HAP-1 (cell line): ENCODE measurements at regions not wholly inside any gene's neighbourhood (a gene's known extent, or its start where the extent isn't known, plus 50 kb on each side); places are given as distances from the start of the nearest gene placed in this dataset.

Experiments
- DNase-seq, 2 experiments: peaks; one replicate each; pipeline ENCODE4 v3.0.0-alpha.2; 2016 to 2020; ENCODE audit warnings: low spot score in 2 of 2
- H3K27me3 ChIP-seq: fragments of 250-450 bp; sonication (Bioruptor Pico); 2 replicates; pipeline ENCODE4 v1.5.1; 2020; ENCODE audit warnings: low read depth, mild to moderate bottlenecking, moderate library complexity
- H3K36me3 ChIP-seq: fragments of 250-450 bp; sonication (Bioruptor Pico); replicated peaks from 2 replicates; pipeline ENCODE4 v1.5.1; 2020; ENCODE audit warnings: mild to moderate bottlenecking
- H3K4me1 ChIP-seq: fragments of 250-450 bp; sonication (Bioruptor Pico); 2 replicates; pipeline ENCODE4 v1.5.1; 2020; ENCODE audit warnings: mild to moderate bottlenecking
- H3K4me3 ChIP-seq: fragments of 250-450 bp; sonication (Bioruptor Pico); 2 replicates; pipeline ENCODE4 v1.5.1; 2020; ENCODE audit warnings: mild to moderate bottlenecking, moderate library complexity
- H3K9me3 ChIP-seq: fragments of 250-450 bp; sonication (Bioruptor Pico); 2 replicates; pipeline ENCODE4 v1.5.1; 2020; ENCODE audit warnings: mild to moderate bottlenecking, moderate library complexity
- in situ Hi-C: fragments of 300-500 bp; cut with MboI; formaldehyde crosslinking; loops from 3 replicates; pipeline ENCODE4 v1.14.3; 2020; ENCODE audit warnings: low sequenced_read_pairs, inconsistent platforms, mixed read lengths

GRCh38 chr1:81563632-81564031 lies 237.1 kb upstream of the ADGRL2 start:
- DNase-seq: no peak
- in situ Hi-C loops: no loop called here

GRCh38 chr1:81562934-81563333 lies 237.8 kb upstream of the ADGRL2 start:
- in situ Hi-C loops: no loop called here
- Histone ChIP-seq H3K4me3 (no peak overlapping the region), H3K36me3 (no peaks in the 10 kb centered on the region), H3K27me3 (no peaks in the 10 kb centered on the region), H3K9me3 (no peaks in the 10 kb centered on the region), H3K4me1 (0 out of 2 replicates have a peak, but pooled peaks cover 5% of the 10 kb centered on the region)
- DNase-seq: no peak

More at GRCh38 chr1:81563632-81564031, 237.1 kb upstream of the ADGRL2 start:
- Histone ChIP-seq H3K4me1 (0 out of 2 replicates have a peak, but pooled peaks cover 5% of the 10 kb centered on the region), H3K36me3 (no peaks in the 10 kb centered on the region), H3K9me3 (no peaks in the 10 kb centered on the region), H3K4me3 (no peak overlapping the region), H3K27me3 (no peaks in the 10 kb centered on the region)

- in situ Hi-C loops: no loop called here
- Histone ChIP-seq H3K4me1 (0 out of 2 replicates have a peak, but pooled peaks cover 5% of the 10 kb centered on the region), H3K9me3 (no peaks in the 10 kb centered on the region), H3K27me3 (no peaks in the 10 kb centered on the region), H3K4me3 (no peak overlapping the region), H3K36me3 (no peaks in the 10 kb centered on the region)
- DNase-seq: no peak
Measured at GRCh38 chr1:81560629-81561028, 240.1 kb upstream of the ADGRL2 start.

- DNase-seq: no peak
- Histone ChIP-seq H3K27me3 (no peaks in the 10 kb centered on the region), H3K4me1 (0 out of 2 replicates have a peak, but pooled peaks cover 5% of the 10 kb centered on the region), H3K4me3 (no peak overlapping the region), H3K9me3 (no peaks in the 10 kb centered on the region), H3K36me3 (no peaks in the 10 kb centered on the region)
- in situ Hi-C loops: no loop called here
Measured at GRCh38 chr1:81559662-81560350, 240.9 kb upstream of the ADGRL2 start.

GRCh38 chr1:81558291-81559076 lies 242.2 kb upstream of the ADGRL2 start:
- Histone ChIP-seq H3K27me3 (no peaks in the 10 kb centered on the region), H3K4me3 (no peak overlapping the region), H3K36me3 (no peaks in the 10 kb centered on the region), H3K4me1 (0 out of 2 replicates have a peak, but pooled peaks cover 5% of the 10 kb centered on the region), H3K9me3 (no peaks in the 10 kb centered on the region)
- DNase-seq: no peak
- in situ Hi-C loops: no loop called here

GRCh38 chr1:81556968-81557367 lies 243.8 kb upstream of the ADGRL2 start:
- no peaks in the 10 kb centered on the region for H3K9me3 ChIP-seq
- no peak overlapping the region for H3K4me3 ChIP-seq
- in situ Hi-C loops: no loop called here
- H3K4me1 ChIP-seq: no peaks in the 10 kb centered on the region
- H3K36me3 ChIP-seq: no peaks in the 10 kb centered on the region
- H3K27me3 ChIP-seq: no peaks in the 10 kb centered on the region
- no peak for DNase-seq

GRCh38 chr1:81554534-81554933 lies 246.2 kb upstream of the ADGRL2 start:
- Histone ChIP-seq H3K27me3 (no peaks in the 10 kb centered on the region), H3K9me3 (no peaks in the 10 kb centered on the region), H3K36me3 (no peaks in the 10 kb centered on the region), H3K4me3 (no peak overlapping the region), H3K4me1 (no peaks in the 10 kb centered on the region)
- no peak for DNase-seq
- in situ Hi-C loops: no loop called here

GRCh38 chr1:81554108-81554507 lies 246.6 kb upstream of the ADGRL2 start:
- H3K4me1 ChIP-seq: peaks cover 4% of the 10 kb centered on the region
- no peaks in the 10 kb centered on the region for H3K9me3 ChIP-seq
- H3K27me3 ChIP-seq: no peaks in the 10 kb centered on the region
- H3K36me3 ChIP-seq: no peaks in the 10 kb centered on the region
- DNase-seq: no peak
- in situ Hi-C loops: no loop called here
- no peak overlapping the region for H3K4me3 ChIP-seq

- no peaks in the 10 kb centered on the region for H3K9me3 ChIP-seq
- no peak for DNase-seq
- in situ Hi-C loops: no loop called here
- no peaks in the 10 kb centered on the region for H3K27me3 ChIP-seq
- no peaks in the 10 kb centered on the region for H3K36me3 ChIP-seq
- H3K4me3 ChIP-seq: no peak overlapping the region
- H3K4me1 ChIP-seq: peaks cover 10% of the 10 kb centered on the region
Measured at GRCh38 chr1:81553503-81553902, 247.2 kb upstream of the ADGRL2 start.

GRCh38 chr1:81551946-81552345 lies 248.8 kb upstream of the ADGRL2 start:
- no peak overlapping the region for H3K4me3 ChIP-seq
- in situ Hi-C loops: no loop called here
- no peak for DNase-seq
- H3K27me3 ChIP-seq: no peaks in the 10 kb centered on the region
- peaks cover 22% of the 10 kb centered on the region for H3K4me1 ChIP-seq
- H3K9me3 ChIP-seq: no peaks in the 10 kb centered on the region
- H3K36me3 ChIP-seq: no peaks in the 10 kb centered on the region

GRCh38 chr1:81550753-81551152 lies 250.0 kb upstream of the ADGRL2 start:
- H3K36me3 ChIP-seq: no peaks in the 10 kb centered on the region
- in situ Hi-C loops: no loop called here
- H3K4me3 ChIP-seq: no peak overlapping the region
- DNase-seq: no peak
- H3K27me3 ChIP-seq: no peaks in the 10 kb centered on the region
- no peaks in the 10 kb centered on the region for H3K9me3 ChIP-seq
- peaks cover 32% of the 10 kb centered on the region for H3K4me1 ChIP-seq

GRCh38 chr1:81549588-81550127 lies 251.1 kb upstream of the ADGRL2 start:
- H3K4me3 ChIP-seq: no peak overlapping the region
- in situ Hi-C loops: loop anchor here (10.0 kb wide), 1 partner anchor 135 kb away; no protein-coding TSS in a partner anchor
- H3K4me1 ChIP-seq: peaks cover 36% of the 10 kb centered on the region
- peak; percentile 28 to 75 for DNase-seq
- no peaks in the 10 kb centered on the region for H3K9me3 ChIP-seq
- H3K27me3 ChIP-seq: no peaks in the 10 kb centered on the region
- H3K36me3 ChIP-seq: no peaks in the 10 kb centered on the region

GRCh38 chr1:81548918-81549587 lies 251.7 kb upstream of the ADGRL2 start:
- Histone ChIP-seq H3K27me3 (no peaks in the 10 kb centered on the region), H3K4me3 (no peak overlapping the region), H3K36me3 (no peaks in the 10 kb centered on the region), H3K9me3 (no peaks in the 10 kb centered on the region), H3K4me1 (peaks cover 36% of the 10 kb centered on the region)
- in situ Hi-C loops: loop anchor here (10.0 kb wide), 1 partner anchor 134 kb away; no protein-coding TSS in a partner anchor
- no peak for DNase-seq
